Stimulated activated naive B cell treated with anti-CD40 and anti-IgM and Interleukin-4, amounts not matched to agents 10 μg/mL and 1 μg/mL and 100 μg/mL, for 72 hours (primary cell): ENCODE measurements at regions not wholly inside any gene's neighbourhood (a gene's known extent, or its start where the extent isn't known, plus 50 kb on each side); places are given as distances from the start of the nearest gene placed in this dataset.
"Not testable (repeated sequence)": the region's sequence is repeated elsewhere in the genome, so short reads cannot be mapped to it uniquely, and the experiment has no call there.

Source experiments
- ATAC-seq, 2 donors: fragments of 150-1000 bp; cut with Tn5 transposase; replicated peaks; 2 replicates each; pipeline ENCODE4 v1.10.0; 2021; ENCODE audit warnings: moderate library complexity in 1 of 2
- DNase-seq: peaks from one replicate; pipeline ENCODE4 v3.0.0; 2021
- H3K27ac Mint-ChIP-seq: one replicate; pipeline ENCODE4 v1.8.0; 2022; ENCODE audit warnings: mild to moderate bottlenecking, mixed read lengths
- H3K27me3 Mint-ChIP-seq, 2 donors: one replicate each; pipeline ENCODE4 v1.8.0; 2022; ENCODE audit warnings: mixed read lengths in 2 of 2
- H3K36me3 Mint-ChIP-seq, 2 donors: one replicate each; pipeline ENCODE4 v1.8.0; 2022; ENCODE audit warnings: mixed read lengths in 2 of 2, mild to moderate bottlenecking in 1 of 2
- H3K4me1 Mint-ChIP-seq, 2 donors: one replicate each; pipeline ENCODE4 v1.8.0; 2022; ENCODE audit warnings: mixed read lengths in 2 of 2, mild to moderate bottlenecking in 1 of 2
- H3K4me3 Mint-ChIP-seq, 2 donors: one replicate each; pipeline ENCODE4 v1.8.0; 2022; ENCODE audit warnings: mild to moderate bottlenecking in 2 of 2, mixed read lengths in 2 of 2, moderate library complexity in 1 of 2
- H3K9me3 Mint-ChIP-seq, 2 donors: one replicate each; pipeline ENCODE4 v1.8.0; 2022; ENCODE audit warnings: mixed read lengths in 2 of 2, mild to moderate bottlenecking in 1 of 2

GRCh38 chr1:194445244-194445643 is 1258.8 kb upstream of the B3GALT2 start:
- H3K4me3 Mint-ChIP-seq = no peak overlapping the region
- H3K27me3 Mint-ChIP-seq = no peaks in the 10 kb centered on the region
- H3K4me1 Mint-ChIP-seq = no peaks in the 10 kb centered on the region
- no peak for DNase-seq
- no peak for ATAC-seq
- H3K36me3 Mint-ChIP-seq = no peaks in the 10 kb centered on the region
- peaks cover 4 to 5% of the 10 kb centered on the region in 2 donors for H3K9me3 Mint-ChIP-seq
- no peak overlapping the region for H3K27ac Mint-ChIP-seq

GRCh38 chr1:194442901-194443575 is 1256.6 kb upstream of the B3GALT2 start:
- no peak for ATAC-seq
- no peaks in the 10 kb centered on the region for H3K36me3 Mint-ChIP-seq
- no peak for DNase-seq
- H3K4me1 Mint-ChIP-seq = no peaks in the 10 kb centered on the region
- H3K9me3 Mint-ChIP-seq = peaks cover 4 to 5% of the 10 kb centered on the region in 2 donors
- H3K27me3 Mint-ChIP-seq = peaks cover 0 to 8% of the 10 kb centered on the region in 2 donors
- H3K27ac Mint-ChIP-seq = no peak overlapping the region
- no peak overlapping the region for H3K4me3 Mint-ChIP-seq

GRCh38 chr1:194437135-194437534 is 1250.7 kb upstream of the B3GALT2 start:
- ATAC-seq = no peak

GRCh38 chr1:194431121-194431520 is 1244.7 kb upstream of the B3GALT2 start:
- DNase-seq (no peak), ATAC-seq (no peak)
- Mint-ChIP-seq H3K27ac (no peak overlapping the region), H3K4me1 (no peaks in the 10 kb centered on the region), H3K27me3 (no peaks in the 10 kb centered on the region), H3K9me3 (peaks cover 0 to 2% of the 10 kb centered on the region in 2 donors), H3K36me3 (no peaks in the 10 kb centered on the region), H3K4me3 (no peak overlapping the region)

More at GRCh38 chr1:194437135-194437534, 1250.7 kb upstream of the B3GALT2 start:
- Mint-ChIP-seq H3K4me1 (no peaks in the 10 kb centered on the region), H3K27me3 (peaks cover 4 to 8% of the 10 kb centered on the region in 2 donors), H3K36me3 (no peaks in the 10 kb centered on the region), H3K9me3 (peaks cover 4 to 5% of the 10 kb centered on the region in 2 donors), H3K4me3 (no peak overlapping the region), H3K27ac (no peak overlapping the region)
- DNase-seq = no peak

DNA sequence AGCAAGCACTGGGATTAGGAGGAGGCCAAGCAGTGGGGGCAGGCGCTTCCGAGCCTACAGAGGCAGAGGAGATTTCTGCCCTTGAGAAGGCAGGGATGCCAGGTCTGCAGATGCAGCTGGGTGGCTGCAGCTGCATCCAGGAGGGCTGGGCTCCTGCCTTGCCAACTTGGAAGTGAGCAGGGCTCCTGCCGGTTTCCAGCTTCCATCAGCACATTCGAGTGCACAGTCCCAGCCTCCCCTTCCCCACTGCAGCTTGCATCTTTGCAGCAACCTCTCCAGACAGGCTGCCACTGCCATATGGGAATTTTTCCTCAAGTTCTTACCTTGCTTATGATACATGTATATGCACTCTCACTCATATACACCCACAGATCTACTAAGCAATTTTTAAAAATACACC is 1234.3 kb upstream of the B3GALT2 start:
- Mint-ChIP-seq H3K4me1 (no peaks in the 10 kb centered on the region), H3K9me3 (peaks cover 0 to 13% of the 10 kb centered on the region in 2 donors), H3K4me3 (no peak overlapping the region), H3K27ac (no peak overlapping the region), H3K36me3 (no peaks in the 10 kb centered on the region), H3K27me3 (no peaks in the 10 kb centered on the region)
- no peak for ATAC-seq
- no peak for DNase-seq

- ATAC-seq = no peak
- H3K36me3 Mint-ChIP-seq = no peaks in the 10 kb centered on the region
- H3K4me3 Mint-ChIP-seq = no peak overlapping the region
- no peaks in the 10 kb centered on the region for H3K27me3 Mint-ChIP-seq
- no peaks in the 10 kb centered on the region for H3K4me1 Mint-ChIP-seq
- no peak for DNase-seq
- no peak overlapping the region for H3K27ac Mint-ChIP-seq
- H3K9me3 Mint-ChIP-seq = peaks cover 0 to 15% of the 10 kb centered on the region in 2 donors
Observed at GRCh38 chr1:194419721-194420120, 1233.3 kb upstream of the B3GALT2 start.

GRCh38 chr1:194410756-194411155 is 1224.3 kb upstream of the B3GALT2 start:
- H3K36me3 Mint-ChIP-seq = no peaks in the 10 kb centered on the region
- H3K27ac Mint-ChIP-seq = no peak overlapping the region
- peaks cover 4 to 5% of the 10 kb centered on the region in 2 donors for H3K9me3 Mint-ChIP-seq
- ATAC-seq = no peak
- H3K4me1 Mint-ChIP-seq = no peaks in the 10 kb centered on the region
- H3K27me3 Mint-ChIP-seq = no peaks in the 10 kb centered on the region
- no peak overlapping the region for H3K4me3 Mint-ChIP-seq
- no peak for DNase-seq

DNA sequence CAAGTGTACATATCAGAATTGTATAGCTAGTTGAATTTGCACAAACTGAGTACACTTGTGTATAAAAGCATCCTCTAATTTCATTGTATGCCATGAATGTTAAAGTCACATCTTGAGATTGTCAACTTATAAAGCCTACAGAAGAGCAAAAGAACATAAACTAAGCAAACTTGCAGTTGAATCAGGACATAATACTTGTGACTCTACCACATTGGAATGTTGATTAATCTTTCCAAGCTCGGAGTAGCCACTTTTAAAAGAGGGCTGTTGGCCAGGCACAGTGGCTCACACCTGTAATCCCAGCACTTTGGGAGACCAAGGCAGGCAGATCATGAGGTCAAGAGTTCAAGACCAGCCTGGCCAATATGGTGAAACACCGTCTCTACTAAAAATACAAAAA is 1220.8 kb upstream of the B3GALT2 start:
- ATAC-seq, H3K9me3 Mint-ChIP-seq, H3K36me3 Mint-ChIP-seq, H3K27ac Mint-ChIP-seq, H3K27me3 Mint-ChIP-seq, H3K4me3 Mint-ChIP-seq, DNase-seq, H3K4me1 Mint-ChIP-seq: not testable (repeated sequence)

- H3K36me3 Mint-ChIP-seq = no peaks in the 10 kb centered on the region
- H3K9me3 Mint-ChIP-seq = peaks cover 0 to 1% of the 10 kb centered on the region in 2 donors
- ATAC-seq (no peak), DNase-seq (no peak)
- H3K4me3 Mint-ChIP-seq = no peak overlapping the region
- H3K27ac Mint-ChIP-seq = no peak overlapping the region
- no peaks in the 10 kb centered on the region for H3K4me1 Mint-ChIP-seq
- H3K27me3 Mint-ChIP-seq = no peaks in the 10 kb centered on the region
Observed at GRCh38 chr1:194394676-194395075, 1208.3 kb upstream of the B3GALT2 start.

DNA sequence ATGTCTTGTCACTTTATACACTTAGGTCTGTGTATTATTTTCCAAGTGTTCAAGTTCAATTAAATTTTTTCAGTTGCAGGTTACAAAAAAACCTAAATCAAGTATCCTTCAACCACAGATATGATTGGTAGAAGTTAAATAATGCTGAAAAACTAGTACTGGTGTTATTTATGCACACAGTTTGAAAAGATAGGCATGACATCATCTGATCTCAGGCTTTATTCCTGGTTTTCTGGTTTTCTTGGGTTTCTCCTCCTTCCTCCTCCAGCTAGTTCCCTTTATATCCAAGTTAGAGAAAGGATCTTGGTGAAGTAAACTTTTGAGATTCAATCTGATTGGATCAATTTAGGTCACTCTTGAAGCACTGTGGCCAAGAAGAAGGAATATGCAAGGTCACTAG is 1201.1 kb upstream of the B3GALT2 start:
- Mint-ChIP-seq H3K27me3 (no peaks in the 10 kb centered on the region), H3K4me3 (no peak overlapping the region), H3K9me3 (peaks cover 0 to 1% of the 10 kb centered on the region in 2 donors), H3K4me1 (no peaks in the 10 kb centered on the region), H3K27ac (no peak overlapping the region), H3K36me3 (no peaks in the 10 kb centered on the region)
- no peak for ATAC-seq
- no peak for DNase-seq

GRCh38 chr1:194378517-194378916 is 1192.1 kb upstream of the B3GALT2 start:
- no peaks in the 10 kb centered on the region for H3K36me3 Mint-ChIP-seq
- H3K9me3 Mint-ChIP-seq = no peaks in the 10 kb centered on the region
- H3K27ac Mint-ChIP-seq = no peak overlapping the region
- H3K4me3 Mint-ChIP-seq = no peak overlapping the region
- no peaks in the 10 kb centered on the region for H3K27me3 Mint-ChIP-seq
- no peaks in the 10 kb centered on the region for H3K4me1 Mint-ChIP-seq
- ATAC-seq (no peak), DNase-seq (no peak)

GRCh38 chr1:194374649-194375048 is 1188.2 kb upstream of the B3GALT2 start:
- no peaks in the 10 kb centered on the region for H3K36me3 Mint-ChIP-seq
- ATAC-seq (no peak), DNase-seq (no peak)
- H3K4me1 Mint-ChIP-seq = no peaks in the 10 kb centered on the region
- H3K4me3 Mint-ChIP-seq = no peak overlapping the region
- H3K27me3 Mint-ChIP-seq = no peaks in the 10 kb centered on the region
- no peak overlapping the region for H3K27ac Mint-ChIP-seq
- no peaks in the 10 kb centered on the region for H3K9me3 Mint-ChIP-seq

DNA sequence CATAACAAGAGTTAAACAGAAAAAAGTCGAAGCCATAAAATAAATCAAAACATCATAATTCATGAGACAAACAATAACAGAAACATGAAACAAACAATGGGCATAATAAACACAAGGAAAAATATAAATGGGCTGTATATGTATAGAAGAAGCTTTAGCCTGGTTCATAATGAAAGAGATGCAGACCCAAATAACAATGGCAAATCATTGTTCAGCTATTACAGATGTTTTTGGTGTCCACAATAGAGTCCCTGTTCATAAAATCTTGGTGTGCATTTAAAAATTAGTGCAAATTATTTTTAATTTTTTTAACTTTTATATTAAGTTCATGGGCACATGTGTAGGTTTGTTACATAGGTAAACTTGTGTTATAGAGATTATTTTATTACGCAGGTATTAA is 1185.9 kb upstream of the B3GALT2 start:
- Mint-ChIP-seq H3K9me3 (no peaks in the 10 kb centered on the region), H3K27ac (no peak overlapping the region), H3K36me3 (no peaks in the 10 kb centered on the region), H3K4me3 (no peak overlapping the region), H3K4me1 (no peaks in the 10 kb centered on the region), H3K27me3 (no peaks in the 10 kb centered on the region)
- DNase-seq (no peak), ATAC-seq (no peak)

GRCh38 chr1:194369622-194370021 is 1183.2 kb upstream of the B3GALT2 start:
- H3K27ac Mint-ChIP-seq = no peak overlapping the region
- H3K9me3 Mint-ChIP-seq = no peaks in the 10 kb centered on the region
- H3K36me3 Mint-ChIP-seq = no peaks in the 10 kb centered on the region
- DNase-seq = no peak
- no peaks in the 10 kb centered on the region for H3K4me1 Mint-ChIP-seq
- ATAC-seq = no peak
- no peaks in the 10 kb centered on the region for H3K27me3 Mint-ChIP-seq
- no peak overlapping the region for H3K4me3 Mint-ChIP-seq

- Mint-ChIP-seq H3K36me3 (no peaks in the 10 kb centered on the region), H3K4me3 (no peak overlapping the region), H3K9me3 (no peaks in the 10 kb centered on the region), H3K4me1 (no peaks in the 10 kb centered on the region), H3K27ac (no peak overlapping the region), H3K27me3 (no peaks in the 10 kb centered on the region)
- ATAC-seq = no peak
- DNase-seq = no peak
Observed at GRCh38 chr1:194369060-194369459, 1182.6 kb upstream of the B3GALT2 start.

DNA sequence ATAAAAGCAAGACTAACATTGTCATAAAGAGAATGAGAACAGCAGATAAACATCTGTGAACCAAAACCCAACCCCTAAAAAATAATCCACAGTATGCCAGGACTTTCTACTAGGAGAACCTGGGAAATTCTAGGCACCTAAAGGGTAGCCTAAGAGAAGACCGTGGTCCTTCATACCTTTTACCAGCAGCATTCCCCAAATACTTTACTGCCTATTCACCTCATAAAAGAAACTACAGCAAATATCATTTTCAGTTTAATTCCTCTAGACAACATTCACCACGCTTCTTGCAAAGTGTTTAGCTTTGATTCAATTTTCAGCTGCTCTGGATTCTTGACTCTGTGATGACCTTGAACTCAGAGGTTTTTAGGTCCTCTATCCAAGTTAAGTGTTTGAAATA is 1180.7 kb upstream of the B3GALT2 start:
- no peaks in the 10 kb centered on the region for H3K4me1 Mint-ChIP-seq
- no peak for DNase-seq
- no peaks in the 10 kb centered on the region for H3K36me3 Mint-ChIP-seq
- H3K27me3 Mint-ChIP-seq = no peaks in the 10 kb centered on the region
- ATAC-seq = no peak
- H3K4me3 Mint-ChIP-seq = no peak overlapping the region
- H3K9me3 Mint-ChIP-seq = no peaks in the 10 kb centered on the region
- H3K27ac Mint-ChIP-seq = no peak overlapping the region
